Hepatocyte (in vitro differentiated cells): ENCODE measurements at regions not wholly inside any gene's neighbourhood (a gene's known extent, or its start where the extent isn't known, plus 50 kb on each side); places are given as distances from the start of the nearest gene placed in this dataset.
"Not testable (repeated sequence)": the region's sequence is repeated elsewhere in the genome, so short reads cannot be mapped to it uniquely, and the experiment has no call there.

Source experiments
- CTCF ChIP-seq: fragments of 200-600 bp; sonication (generic); IDR thresholded peaks from 2 replicates; pipeline ENCODE4 v1.5.1; 2016; ENCODE audit warnings: antibody characterized with exemption, mild to moderate bottlenecking; ENCODE audit not compliant: poor library complexity
- EZH2 ChIP-seq: fragments of 200-600 bp; sonication (generic); IDR thresholded peaks from 2 replicates; pipeline ENCODE4 v1.6.1; 2016; ENCODE audit warnings: antibody characterized with exemption, mild to moderate bottlenecking, borderline replicate concordance

GRCh38 chr17:64800987-64801386 is 118.3 kb downstream of the LRRC37A3 start:
- not testable (repeated sequence) for TF ChIP-seq EZH2, CTCF
